BLaER1 (cell line): ENCODE measurements at regions not wholly inside any gene's neighbourhood (a gene's known extent, or its start where the extent isn't known, plus 50 kb on each side); places are given as distances from the start of the nearest gene placed in this dataset.

Source experiments
- H3K27ac ChIP-seq: shearing (Covaris generic); formaldehyde crosslinking; 2 replicates; pipeline ENCODE4 v1.8.1; 2022
- H3K27me3 ChIP-seq: shearing (Covaris generic); formaldehyde crosslinking; 2 replicates; pipeline ENCODE4 v1.8.1; 2022
- H3K36me3 ChIP-seq: shearing (Covaris generic); formaldehyde crosslinking; 2 replicates; pipeline ENCODE4 v1.8.1; 2022
- H3K4me1 ChIP-seq: shearing (Covaris generic); formaldehyde crosslinking; 2 replicates; pipeline ENCODE4 v1.8.1; 2022
- H3K4me2 ChIP-seq: shearing (Covaris generic); formaldehyde crosslinking; 2 replicates; pipeline ENCODE4 v1.8.1; 2022
- H3K4me3 ChIP-seq: shearing (Covaris generic); formaldehyde crosslinking; 2 replicates; pipeline ENCODE4 v1.8.1; 2022
- H3K9ac ChIP-seq: shearing (Covaris generic); formaldehyde crosslinking; 2 replicates; pipeline ENCODE4 v1.8.1; 2022
- H3K9me3 ChIP-seq: shearing (Covaris generic); formaldehyde crosslinking; 2 replicates; pipeline ENCODE4 v1.8.1; 2022
- H4K20me1 ChIP-seq: shearing (Covaris generic); formaldehyde crosslinking; 2 replicates; pipeline ENCODE4 v1.8.1; 2022
- Cebpa-rat ChIP-seq: shearing (Covaris generic); IDR thresholded peaks from 2 replicates; pipeline ENCODE4 v1.8.1; 2022

DNA sequence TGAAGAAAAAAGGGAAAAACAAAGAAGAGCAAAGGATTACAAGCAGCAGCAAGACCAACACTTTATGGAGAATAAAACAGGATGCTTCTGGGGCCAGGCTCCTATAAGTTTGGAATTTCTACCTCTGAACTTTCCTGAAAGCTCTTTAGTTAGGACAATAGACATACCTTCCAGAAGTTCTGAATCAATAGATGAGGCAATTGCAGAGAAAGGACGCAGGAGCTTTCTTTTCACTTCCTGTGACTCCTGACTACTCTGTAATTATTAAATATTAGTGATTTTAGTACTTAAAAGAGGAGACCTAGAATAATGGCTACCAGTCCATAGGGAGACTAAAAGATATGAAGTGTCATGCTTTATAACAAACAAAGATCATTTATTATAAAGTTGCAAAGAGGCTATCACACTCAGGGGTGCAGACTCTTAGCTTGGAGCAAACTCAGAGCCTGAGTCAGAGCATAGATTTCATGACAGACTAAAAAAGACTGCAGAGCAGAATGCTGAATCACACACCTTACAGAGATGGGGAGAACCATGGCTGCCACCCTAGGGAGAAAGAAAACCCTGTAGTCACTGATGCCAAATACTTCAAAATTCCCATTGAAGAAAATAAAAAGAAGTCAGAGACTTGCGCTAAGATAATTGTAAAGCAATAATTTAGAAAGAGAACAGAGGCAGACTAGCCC is 52.5 kb upstream of the FAM136A start:
- Histone ChIP-seq H3K9me3 (no peaks in the 10 kb centered on the region), H3K4me1 (no peaks in the 10 kb centered on the region), H3K4me3 (no peak overlapping the region), H3K36me3 (no peaks in the 10 kb centered on the region), H3K27me3 (no peaks in the 10 kb centered on the region), H3K4me2 (no peak overlapping the region), H3K9ac (no peak overlapping the region), H4K20me1 (no peaks in the 10 kb centered on the region), H3K27ac (no peak overlapping the region)
- TF ChIP-seq Cebpa-rat = no peak
